A549 (cell line): ENCODE measurements at regions not wholly inside any gene's neighbourhood (a gene's known extent, or its start where the extent isn't known, plus 50 kb on each side); places are given as distances from the start of the nearest gene placed in this dataset.

Experiments
- ATAC-seq, 2 experiments: fragments of 200-7000 bp in 1 of 2; fragments of >200 bp in 1 of 2; cut with Nextera tagmentation in 1 of 2; cut with Tn5 transposase in 1 of 2; 3 replicates each; pipeline versions ENCODE4 v1.8.0 to v1.9.1; 2018 to 2020; ENCODE audit warnings: mild to moderate bottlenecking in 1 of 2, moderate library complexity in 1 of 2
- CTCF ChIA-PET: fragments of 300-600 bp; sonication (Branson Sonifier 250); formaldehyde crosslinking; extraction: SDS; loops from one replicate; lab custom pipeline; 2021; ENCODE audit warnings: antibody characterized with exemption, inconsistent platforms; lab: Yijun Ruan, JAX
- POLR2A ChIA-PET: fragments of 350-600 bp; formaldehyde crosslinking; extraction: SDS; loops from one replicate; lab custom pipeline; 2021; ENCODE audit warnings: antibody characterized with exemption, inconsistent platforms; lab: Yijun Ruan, JAX
- DNase-seq, 2 experiments: peaks; one replicate each; pipeline versions ENCODE4 v3.0.0 to v3.0.0-alpha.2; 2011 to 2016; ENCODE audit warnings: low read depth in 1 of 2, low spot score in 1 of 2
- FAIRE-seq: peaks from 2 replicates; lab custom pipeline; 2011; peaks lifted over from hg19 to GRCh38; lab: Jason Lieb, UNC
- H3K27ac ChIP-seq, 2 experiments: fragments of >200 bp; sonication (Bioruptor Twin); formaldehyde crosslinking; 3 replicates each; pipeline ENCODE4 v1.5.1; 2016 to 2017
- H3K4me1 ChIP-seq: fragments of >200 bp; sonication (Bioruptor Twin); formaldehyde crosslinking; 3 replicates; pipeline ENCODE4 v1.6.1; 2016
- H3K4me2 ChIP-seq: fragments of >200 bp; sonication (Bioruptor Twin); formaldehyde crosslinking; 3 replicates; pipeline ENCODE4 v1.6.1; 2016
- H3K4me3 ChIP-seq: fragments of >200 bp; sonication (Bioruptor Twin); formaldehyde crosslinking; 3 replicates; pipeline ENCODE4 v1.5.1; 2016
- H3K9me3 ChIP-seq: fragments of >200 bp; sonication (Bioruptor Twin); formaldehyde crosslinking; 3 replicates; pipeline ENCODE4 v1.6.1; 2016
- CBX2 ChIP-seq: fragments of 200-600 bp; sonication (generic); IDR thresholded peaks from 2 replicates; pipeline ENCODE4 v1.6.1; 2016; ENCODE audit warnings: low read depth, mild to moderate bottlenecking, borderline replicate concordance
- HMGXB4 ChIP-seq: fragments of 250-450 bp; sonication (Bioruptor Pico); IDR thresholded peaks from 2 replicates; pipeline ENCODE4 v1.5.0; 2021; ENCODE audit warnings: mild to moderate bottlenecking, moderate library complexity, borderline replicate concordance
- JUN ChIP-seq, 2 experiments: fragments of >200 bp; sonication (Bioruptor Twin); formaldehyde crosslinking; IDR thresholded peaks; 2 replicates in 1 of 2; 3 replicates in 1 of 2; pipeline ENCODE4 v1.6.1; 2016 to 2017
- MAFK ChIP-seq: fragments of 450-650 bp; IDR thresholded peaks from 2 replicates; pipeline ENCODE4 v1.6.1; 2014; ENCODE audit not compliant: partially characterized antibody
- MAX ChIP-seq: IDR thresholded peaks from 2 replicates; pipeline ENCODE4 v1.6.1; 2012
- NFE2L2 ChIP-seq: fragments of 150-350 bp; conservative IDR thresholded peaks from 2 replicates; pipeline ENCODE4 v1.6.1; 2014; ENCODE audit warnings: low read length
- POLR2A ChIP-seq: IDR thresholded peaks from 2 replicates; pipeline ENCODE4 v1.6.1; 2012; ENCODE audit warnings: mild to moderate bottlenecking, low read length
- RAD21 ChIP-seq, 2 experiments: fragments of >200 bp in 1 of 2; sonication (Bioruptor Twin) in 1 of 2; formaldehyde crosslinking in 1 of 2; IDR thresholded peaks in 1 of 2; conservative IDR thresholded peaks in 1 of 2; 2 replicates in 1 of 2; 3 replicates in 1 of 2; pipeline ENCODE4 v1.6.1; 2012 to 2018; ENCODE audit warnings: inconsistent platforms in 1 of 2
- RFX5 ChIP-seq: fragments of 450-650 bp; IDR thresholded peaks from 2 replicates; pipeline ENCODE4 v1.7.1; 2014; ENCODE audit warnings: antibody characterized with exemption, mild to moderate bottlenecking, moderate library complexity
- TFCP2L1 ChIP-seq: fragments of 250-450 bp; sonication (Bioruptor Pico); IDR thresholded peaks from 2 replicates; pipeline ENCODE4 v1.5.0; 2021; ENCODE audit warnings: mild to moderate bottlenecking
- TP53 ChIP-seq: fragments of 250-450 bp; sonication (Bioruptor Pico); IDR thresholded peaks from 2 replicates; pipeline ENCODE4 v1.5.0; 2021; ENCODE audit warnings: mild to moderate bottlenecking, moderate library complexity
- ZNF302 ChIP-seq: fragments of 250-450 bp; sonication (Bioruptor Pico); IDR thresholded peaks from 2 replicates; pipeline ENCODE4 v1.9.0; 2021; ENCODE audit warnings: inconsistent platforms, mild to moderate bottlenecking, moderate library complexity
- WGBS: methylation state at CpG from one replicate; pipeline ENCODE4 v1.1.6; 2017; ENCODE audit errors: missing lambda C conversion rate; 5-methylcytosine and 5-hydroxymethylcytosine counted together
- TF ChIP-seq, protein P1 (sequence below): fragments of 200-600 bp; sonication (generic); IDR thresholded peaks from 2 replicates; pipeline ENCODE4 v1.6.1; 2016; ENCODE audit warnings: antibody characterized with exemption, mild to moderate bottlenecking, moderate library complexity

- FAIRE-seq (no peak), ATAC-seq (no peak), DNase-seq (no peak)
- Histone ChIP-seq H3K4me2 (no peak overlapping the region), H3K4me3 (no peak overlapping the region), H3K9me3 (peaks cover 6% of the 10 kb centered on the region; the same call in 2 of the 3 replicates), H3K27ac (peak overlapping the region in 1 of 2 experiments; percentile 67; a peak in 3 of 6 replicates), H3K4me1 (peaks cover 37% of the 10 kb centered on the region)
- ChIA-PET POLR2A (no interaction called here), CTCF (interaction anchor here (1.0 kb wide), 1 partner anchor 8 kb away, joined by 5 read pairs; no protein-coding TSS in a partner anchor)
- no peak for TF ChIP-seq HMGXB4 (CRISPR knock-in tag)
- no peak for TF ChIP-seq ZNF302
- TF ChIP-seq RFX5: no peak
- no peak for TF ChIP-seq TP53 (CRISPR knock-in tag)
Measured at GRCh38 chr5:68680366-68680765, 413.4 kb upstream of the SLC30A5 start.

DNA sequence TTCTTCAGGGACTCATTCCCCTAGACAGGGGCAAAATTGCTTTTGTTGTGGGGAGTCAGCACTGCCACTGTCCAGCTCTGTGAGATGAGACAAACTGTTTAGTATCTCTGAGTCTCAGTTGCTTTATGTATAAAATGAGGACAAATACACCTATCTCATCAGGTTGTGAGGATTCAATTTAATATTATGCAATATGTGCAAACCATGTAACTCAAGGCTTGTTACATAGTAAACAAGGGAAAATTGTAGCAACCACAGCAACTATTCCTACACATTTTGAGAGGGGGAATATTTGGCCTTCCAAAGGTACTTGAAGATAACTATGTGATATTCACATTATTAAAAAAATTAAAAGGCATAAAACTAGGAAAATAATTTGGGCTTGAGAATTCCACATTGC, 411.9 kb upstream of the SLC30A5 start:
- H3K9me3 ChIP-seq: peaks cover 6% of the 10 kb centered on the region; the same call in 2 of the 3 replicates
- ATAC-seq: no peak
- TF ChIP-seq NFE2L2 (no peak), CBX2 (no peak), MAFK (no peak), POLR2A (no peak), TFCP2L1 (CRISPR knock-in tag) (no peak), JUN (IDR thresholded peaks at IDR 0.05) (no peak)
- TF ChIP-seq, protein P1, sequence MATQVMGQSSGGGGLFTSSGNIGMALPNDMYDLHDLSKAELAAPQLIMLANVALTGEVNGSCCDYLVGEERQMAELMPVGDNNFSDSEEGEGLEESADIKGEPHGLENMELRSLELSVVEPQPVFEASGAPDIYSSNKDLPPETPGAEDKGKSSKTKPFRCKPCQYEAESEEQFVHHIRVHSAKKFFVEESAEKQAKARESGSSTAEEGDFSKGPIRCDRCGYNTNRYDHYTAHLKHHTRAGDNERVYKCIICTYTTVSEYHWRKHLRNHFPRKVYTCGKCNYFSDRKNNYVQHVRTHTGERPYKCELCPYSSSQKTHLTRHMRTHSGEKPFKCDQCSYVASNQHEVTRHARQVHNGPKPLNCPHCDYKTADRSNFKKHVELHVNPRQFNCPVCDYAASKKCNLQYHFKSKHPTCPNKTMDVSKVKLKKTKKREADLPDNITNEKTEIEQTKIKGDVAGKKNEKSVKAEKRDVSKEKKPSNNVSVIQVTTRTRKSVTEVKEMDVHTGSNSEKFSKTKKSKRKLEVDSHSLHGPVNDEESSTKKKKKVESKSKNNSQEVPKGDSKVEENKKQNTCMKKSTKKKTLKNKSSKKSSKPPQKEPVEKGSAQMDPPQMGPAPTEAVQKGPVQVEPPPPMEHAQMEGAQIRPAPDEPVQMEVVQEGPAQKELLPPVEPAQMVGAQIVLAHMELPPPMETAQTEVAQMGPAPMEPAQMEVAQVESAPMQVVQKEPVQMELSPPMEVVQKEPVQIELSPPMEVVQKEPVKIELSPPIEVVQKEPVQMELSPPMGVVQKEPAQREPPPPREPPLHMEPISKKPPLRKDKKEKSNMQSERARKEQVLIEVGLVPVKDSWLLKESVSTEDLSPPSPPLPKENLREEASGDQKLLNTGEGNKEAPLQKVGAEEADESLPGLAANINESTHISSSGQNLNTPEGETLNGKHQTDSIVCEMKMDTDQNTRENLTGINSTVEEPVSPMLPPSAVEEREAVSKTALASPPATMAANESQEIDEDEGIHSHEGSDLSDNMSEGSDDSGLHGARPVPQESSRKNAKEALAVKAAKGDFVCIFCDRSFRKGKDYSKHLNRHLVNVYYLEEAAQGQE: no peak
- H3K4me1 ChIP-seq: peaks cover 37% of the 10 kb centered on the region
- H3K4me2 ChIP-seq: peak overlapping the region; percentile 59
- CTCF ChIA-PET: interaction anchor here (1.0 to 1.8 kb wide), 2 partner anchors 15 to 395 kb away, joined by 3 to 4 read pairs; no protein-coding TSS in a partner anchor
- POLR2A ChIA-PET: no interaction called here
- peak overlapping the region; percentile 63 to 84 for H3K27ac ChIP-seq
- no peak for FAIRE-seq
- DNase-seq: no peak
- H3K4me3 ChIP-seq: no peak overlapping the region

DNA sequence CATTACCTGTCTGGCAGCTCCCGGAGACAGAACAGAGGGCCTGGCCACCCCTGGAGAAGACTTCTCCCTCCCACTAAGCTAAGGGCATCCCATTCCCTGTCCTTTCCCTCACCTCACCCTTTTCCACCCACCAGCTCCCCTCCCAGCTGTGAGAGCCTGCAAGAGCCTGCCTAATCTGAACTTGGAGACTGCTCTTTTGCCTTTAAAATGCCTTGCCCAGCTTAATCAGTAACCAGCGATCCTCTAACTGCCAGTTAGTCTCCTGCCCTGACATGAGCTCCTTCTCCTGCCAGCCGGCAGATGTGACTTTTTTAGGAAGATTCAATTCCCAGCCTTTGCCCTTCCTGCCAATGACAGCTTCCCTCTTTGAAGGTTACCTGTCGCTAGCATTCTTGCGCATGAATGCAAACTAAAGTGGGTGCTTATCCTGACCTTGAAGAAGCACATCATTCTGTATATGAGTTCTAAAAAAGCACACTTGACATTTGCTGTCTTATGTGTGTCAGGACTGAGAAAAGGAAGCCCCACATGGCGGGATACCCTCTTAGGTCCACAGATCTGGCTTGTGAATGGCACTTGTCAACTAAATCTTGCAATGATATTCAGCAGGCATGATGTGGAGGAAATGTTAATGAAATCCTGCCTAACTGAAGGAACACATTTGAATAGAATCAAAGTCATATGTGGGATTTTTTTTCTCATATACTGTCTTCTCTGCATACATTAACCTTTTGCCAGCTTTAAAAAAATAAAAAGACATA, 411.2 kb upstream of the SLC30A5 start:
- CTCF ChIA-PET: interaction anchor here (1.0 to 1.8 kb wide), 2 partner anchors 16 to 395 kb away, joined by 3 to 4 read pairs; no protein-coding TSS in a partner anchor
- peak; percentile 7 to 67 for DNase-seq
- Histone ChIP-seq H3K9me3 (peaks cover 6% of the 10 kb centered on the region; the same call in 2 of the 3 replicates), H3K4me1 (peaks cover 37% of the 10 kb centered on the region), H3K27ac (peak overlapping the region; percentile 63 to 84), H3K4me3 (no peak overlapping the region)
- peak; percentile 65 to 79 for ATAC-seq
- FAIRE-seq: no peak
- POLR2A ChIA-PET: no interaction called here
- TF ChIP-seq MAX (peak; percentile 55; the same call in 1 of the 2 replicates), POLR2A (no peak), RAD21 (conservative IDR thresholded peaks at IDR 0.05 in 1 of 2, IDR thresholded peaks at IDR 0.05 in 1 of 2) (0 out of 5 replicates have a peak, but pooled peaks of 1 of the 2 experiments have one; percentile 12)
- TF ChIP-seq, all 56 proteins: peak for 2
- WGBS: 29% methylated on average over 6 of the region's 6 CpGs
- H3K4me2 ChIP-seq: peak overlapping the region; percentile 59
